Upper lobe of right lung (tissue), 1 donor: ENCODE measurements at regions not wholly inside any gene's neighbourhood (a gene's known extent, or its start where the extent isn't known, plus 50 kb on each side); places are given as distances from the start of the nearest gene placed in this dataset.
"Not testable (repeated sequence)": the region's sequence is repeated elsewhere in the genome, so short reads cannot be mapped to it uniquely, and the experiment has no call there.

ENCODE experiments used
- ATAC-seq: fragments of 200-7000 bp; cut with Tn5 transposase; one replicate; pipeline ENCODE4 v1.9.1; 2020; ENCODE audit warnings: mild to moderate bottlenecking, moderate library complexity
- DNase-seq: peaks from one replicate; pipeline ENCODE4 v3.0.0-alpha.2; 2020
- H3K27ac ChIP-seq: fragments of 200-600 bp; one replicate; pipeline ENCODE4 v1.8.0; 2022
- H3K27me3 ChIP-seq: fragments of 200-600 bp; one replicate; pipeline ENCODE4 v1.8.0; 2022; ENCODE audit warnings: mild to moderate bottlenecking
- H3K36me3 ChIP-seq: fragments of 200-600 bp; one replicate; pipeline ENCODE4 v1.8.0; 2022
- H3K4me1 ChIP-seq: fragments of 200-600 bp; one replicate; pipeline ENCODE4 v1.8.0; 2022
- H3K4me3 ChIP-seq: fragments of 200-600 bp; one replicate; pipeline ENCODE4 v1.8.0; 2022; ENCODE audit warnings: mild to moderate bottlenecking
- H3K9me3 ChIP-seq: fragments of 200-600 bp; one replicate; pipeline ENCODE4 v1.8.0; 2022
- intact Hi-C: fragments of 100-400 bp; cut with DNase I; formaldehyde crosslinking; loops from one replicate; pipeline ENCODE4 v1.11.0; 2022
- TF ChIP-seq, protein P1 (sequence below): fragments of 200-600 bp; IDR thresholded peaks from one replicate; pipeline ENCODE4 v1.8.0; 2022; ENCODE audit warnings: antibody characterized with exemption
- donor health status: DM: no; HTN: yes; CAD: no; lungs with severe emphysema.

DNA sequence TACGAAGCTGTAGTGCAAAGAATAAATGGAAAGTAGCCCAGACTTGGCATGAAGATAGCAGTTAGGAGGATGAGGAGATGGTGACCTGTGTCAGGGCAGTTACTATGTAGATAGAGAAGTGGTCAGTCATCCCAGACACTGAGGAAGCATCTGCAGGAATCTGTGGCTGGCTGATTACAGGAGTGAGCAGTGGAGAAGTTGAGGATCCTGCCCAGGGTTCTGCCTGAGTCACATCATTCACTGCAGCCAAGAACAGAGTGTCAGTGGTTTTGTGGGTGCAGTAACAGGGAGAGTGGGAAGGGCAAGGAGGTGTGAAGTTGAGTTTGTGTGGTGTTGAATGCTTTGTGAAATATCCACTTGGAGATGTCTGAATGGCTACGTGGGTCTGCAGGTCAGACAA is 676.4 kb upstream of the NRP1 start:
- Histone ChIP-seq H3K36me3 (no peaks in the 10 kb centered on the region), H3K9me3 (no peaks in the 10 kb centered on the region), H3K27ac (no peak overlapping the region), H3K4me1 (no peaks in the 10 kb centered on the region), H3K4me3 (no peak overlapping the region), H3K27me3 (no peaks in the 10 kb centered on the region)
- DNase-seq (no peak), ATAC-seq (peak; percentile 28)
- TF ChIP-seq, protein P1, sequence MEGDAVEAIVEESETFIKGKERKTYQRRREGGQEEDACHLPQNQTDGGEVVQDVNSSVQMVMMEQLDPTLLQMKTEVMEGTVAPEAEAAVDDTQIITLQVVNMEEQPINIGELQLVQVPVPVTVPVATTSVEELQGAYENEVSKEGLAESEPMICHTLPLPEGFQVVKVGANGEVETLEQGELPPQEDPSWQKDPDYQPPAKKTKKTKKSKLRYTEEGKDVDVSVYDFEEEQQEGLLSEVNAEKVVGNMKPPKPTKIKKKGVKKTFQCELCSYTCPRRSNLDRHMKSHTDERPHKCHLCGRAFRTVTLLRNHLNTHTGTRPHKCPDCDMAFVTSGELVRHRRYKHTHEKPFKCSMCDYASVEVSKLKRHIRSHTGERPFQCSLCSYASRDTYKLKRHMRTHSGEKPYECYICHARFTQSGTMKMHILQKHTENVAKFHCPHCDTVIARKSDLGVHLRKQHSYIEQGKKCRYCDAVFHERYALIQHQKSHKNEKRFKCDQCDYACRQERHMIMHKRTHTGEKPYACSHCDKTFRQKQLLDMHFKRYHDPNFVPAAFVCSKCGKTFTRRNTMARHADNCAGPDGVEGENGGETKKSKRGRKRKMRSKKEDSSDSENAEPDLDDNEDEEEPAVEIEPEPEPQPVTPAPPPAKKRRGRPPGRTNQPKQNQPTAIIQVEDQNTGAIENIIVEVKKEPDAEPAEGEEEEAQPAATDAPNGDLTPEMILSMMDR = no peak
- intact Hi-C loops = no loop called here

DNA sequence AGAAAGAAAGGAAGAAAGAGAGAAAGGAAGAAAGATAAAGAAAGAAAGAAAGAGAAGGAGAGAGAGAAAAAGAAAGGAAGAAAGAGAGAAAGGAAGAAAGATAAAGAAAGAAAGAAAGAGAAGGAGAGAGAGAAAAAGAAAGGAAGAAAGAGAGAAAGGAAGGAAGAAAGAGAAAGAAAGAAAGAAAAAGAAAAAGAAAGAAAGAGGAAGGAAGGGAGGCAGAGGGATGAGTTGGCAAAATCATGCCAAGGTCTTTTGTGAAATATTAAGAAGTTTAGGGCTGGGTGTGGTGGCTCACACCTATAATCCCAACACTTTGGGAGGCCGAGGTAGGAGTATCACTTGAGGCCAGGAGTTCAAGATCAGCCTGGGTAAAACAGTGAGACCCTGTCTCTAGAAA is 675.8 kb upstream of the NRP1 start:
- ATAC-seq, H3K36me3 ChIP-seq, intact Hi-C loops: not testable (repeated sequence)

DNA sequence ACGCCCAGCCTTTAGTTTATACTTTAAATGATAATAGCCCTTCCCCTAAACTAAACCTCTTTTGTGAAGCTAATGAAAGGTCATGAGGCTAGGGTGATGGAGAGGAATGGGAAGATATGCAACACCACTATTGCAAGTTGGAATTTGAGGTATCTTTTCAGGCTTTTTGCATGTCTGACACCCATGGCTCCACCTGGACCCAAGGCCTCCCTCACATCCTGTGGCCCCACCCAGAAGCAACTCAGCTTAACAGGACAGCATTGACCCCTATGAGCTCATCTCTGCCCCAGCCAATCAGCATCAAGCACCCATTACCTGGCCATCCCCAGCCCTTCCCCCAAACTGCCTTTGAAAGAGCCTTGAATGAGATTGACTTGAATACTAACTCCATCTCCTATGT is 674.2 kb upstream of the NRP1 start:
- no peaks in the 10 kb centered on the region for H3K27me3 ChIP-seq
- H3K36me3 ChIP-seq = no peaks in the 10 kb centered on the region
- no peaks in the 10 kb centered on the region for H3K4me1 ChIP-seq
- H3K9me3 ChIP-seq = no peaks in the 10 kb centered on the region
- no peak overlapping the region for H3K27ac ChIP-seq
- DNase-seq (no peak), ATAC-seq (no peak)
- intact Hi-C loops = no loop called here
- TF ChIP-seq, protein P1 = no peak
- no peak overlapping the region for H3K4me3 ChIP-seq

More for the DNA sequence above, 675.8 kb upstream of the NRP1 start:
- H3K4me1 ChIP-seq, DNase-seq, H3K9me3 ChIP-seq, H3K27me3 ChIP-seq, H3K4me3 ChIP-seq, H3K27ac ChIP-seq: not testable (repeated sequence)

DNA sequence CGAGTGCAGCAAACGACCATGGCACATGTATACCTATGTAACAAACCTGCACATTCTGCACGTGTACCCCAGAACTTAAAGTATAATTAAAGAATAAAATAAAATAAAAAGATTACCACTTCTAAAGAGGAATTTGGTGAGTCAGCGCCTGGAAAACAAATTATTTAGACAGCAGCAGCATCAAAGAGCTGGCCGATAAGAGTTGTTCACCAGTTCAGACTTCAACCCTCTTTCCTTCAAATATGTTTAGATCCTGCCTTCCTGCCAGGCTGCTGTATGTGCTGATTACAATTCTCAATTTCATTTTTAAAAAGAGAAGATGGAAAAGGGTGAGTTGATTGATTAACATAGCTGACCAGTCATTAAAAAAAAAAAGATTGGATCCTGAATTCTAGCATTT is 672.0 kb upstream of the NRP1 start:
- Histone ChIP-seq H3K4me3 (no peak overlapping the region), H3K36me3 (no peaks in the 10 kb centered on the region), H3K9me3 (no peaks in the 10 kb centered on the region), H3K27ac (no peak overlapping the region), H3K4me1 (no peaks in the 10 kb centered on the region), H3K27me3 (no peaks in the 10 kb centered on the region)
- DNase-seq (no peak), ATAC-seq (no peak)
- TF ChIP-seq, protein P1 = no peak
- intact Hi-C loops = no loop called here

DNA sequence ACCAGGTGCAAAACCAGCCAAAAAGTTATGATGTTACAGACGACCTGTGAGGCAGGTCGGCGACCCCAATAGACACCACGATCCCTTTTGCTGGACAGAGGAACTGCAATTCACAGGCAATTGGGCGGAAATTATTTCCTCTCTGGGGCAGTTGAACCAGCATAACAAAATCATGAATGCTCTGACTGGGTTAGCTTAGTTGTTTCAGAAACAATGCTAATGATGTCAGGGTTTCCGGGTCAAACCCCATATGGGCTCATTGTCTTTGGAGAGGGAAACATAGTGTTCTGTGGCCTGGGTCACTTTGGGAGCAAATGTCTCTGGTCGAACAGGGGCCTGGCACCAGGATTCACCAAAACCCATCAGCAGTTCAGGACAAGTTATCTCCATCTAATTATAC is 669.1 kb upstream of the NRP1 start:
- Histone ChIP-seq H3K27ac (no peak overlapping the region), H3K36me3 (no peaks in the 10 kb centered on the region), H3K4me1 (no peaks in the 10 kb centered on the region), H3K9me3 (no peaks in the 10 kb centered on the region), H3K4me3 (no peak overlapping the region), H3K27me3 (no peaks in the 10 kb centered on the region)
- ATAC-seq (no peak), DNase-seq (no peak)
- TF ChIP-seq, protein P1 = no peak
- intact Hi-C loops = no loop called here

DNA sequence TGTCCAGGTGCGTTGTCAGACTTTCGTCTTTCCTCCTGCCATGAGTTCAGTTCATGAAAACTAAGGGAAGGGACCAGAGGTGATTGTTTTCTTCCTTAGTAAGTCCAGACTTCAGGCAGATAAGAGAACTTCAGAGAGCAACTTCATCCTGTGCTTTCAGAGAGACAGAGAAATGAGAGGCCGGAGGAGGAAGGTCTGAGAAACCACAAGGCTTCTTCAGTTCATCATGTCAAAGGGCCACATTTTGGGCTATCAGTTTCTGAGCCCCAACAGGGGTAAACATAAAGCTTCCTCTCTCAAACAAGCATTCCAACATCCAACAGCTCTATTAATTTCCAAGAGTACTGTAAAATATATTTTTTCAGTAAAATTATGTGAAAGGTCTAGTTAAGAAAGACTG is 668.4 kb upstream of the NRP1 start:
- no peak for ATAC-seq
- Histone ChIP-seq H3K27ac (no peak overlapping the region), H3K9me3 (no peaks in the 10 kb centered on the region), H3K4me3 (no peak overlapping the region), H3K36me3 (no peaks in the 10 kb centered on the region), H3K27me3 (no peaks in the 10 kb centered on the region), H3K4me1 (no peaks in the 10 kb centered on the region)
- intact Hi-C loops = no loop called here
- no peak for DNase-seq
- TF ChIP-seq, protein P1 = no peak
